Sigmoid colon (tissue), 6 donors: ENCODE measurements at regions not wholly inside any gene's neighbourhood (a gene's known extent, or its start where the extent isn't known, plus 50 kb on each side); places are given as distances from the start of the nearest gene placed in this dataset.

Source experiments
- DNase-seq: peaks from one replicate; pipeline ENCODE4 v3.0.0-alpha.2; 2019
- H3K27ac ChIP-seq, 4 donors: fragments of 200-600 bp; sonication (generic); one replicate each; pipeline ENCODE4 v1.5.1; 2016 to 2019; ENCODE audit warnings: mild to moderate bottlenecking in 1 of 4
- H3K27me3 ChIP-seq, 3 donors: fragments of 200-600 bp; sonication (generic); one replicate each; pipeline ENCODE4 v1.5.1; 2019; ENCODE audit warnings: mild to moderate bottlenecking in 1 of 3
- H3K36me3 ChIP-seq, 4 donors: fragments of 200-600 bp; sonication (generic); one replicate each; pipeline ENCODE4 v1.5.1; 2016 to 2019
- H3K4me1 ChIP-seq, 4 donors: fragments of 200-600 bp; sonication (generic); one replicate each; pipeline ENCODE4 v1.5.1; 2017 to 2019
- H3K4me3 ChIP-seq, 4 donors: fragments of 200-600 bp; sonication (generic); one replicate each; pipeline ENCODE4 v1.5.1; 2017 to 2019; ENCODE audit warnings: mild to moderate bottlenecking in 2 of 4, moderate library complexity in 1 of 4
- H3K9me3 ChIP-seq, 4 donors: fragments of 200-600 bp in 3 of 4; sonication (generic) in 3 of 4; one replicate each; pipeline versions ENCODE4 v1.5.1 to v1.6.1; 2013 to 2019
- EP300 ChIP-seq, 4 donors: sonication (generic); formaldehyde crosslinking; IDR thresholded peaks; one replicate each; pipeline ENCODE4 v1.6.1; 2017; ENCODE audit warnings: antibody characterized with exemption in 4 of 4
- POLR2A ChIP-seq, 2 donors: fragments of 450-650 bp; IDR thresholded peaks; one replicate each; pipeline ENCODE4 v1.6.1; 2016; ENCODE audit warnings: antibody characterized with exemption in 2 of 2, mild to moderate bottlenecking in 2 of 2, moderate library complexity in 2 of 2
- POLR2AphosphoS5 ChIP-seq, 4 donors: sonication (generic); formaldehyde crosslinking; IDR thresholded peaks; one replicate each; pipeline ENCODE4 v1.6.1; 2017; ENCODE audit warnings: antibody characterized with exemption in 4 of 4
- WGBS, 2 donors: extraction: QIAGEN DNeasy Blood & Tissue Kit; methylation state at CpG; one replicate each; pipeline ENCODE4 v1.1.7; 2013; 5-methylcytosine and 5-hydroxymethylcytosine counted together
- intact Hi-C: fragments of 100-400 bp; cut with DNase I; formaldehyde crosslinking; loops from one replicate; pipeline ENCODE4 v1.15.1; 2023
- TF ChIP-seq, protein P1 (sequence below), 4 experiments: fragments of 450-650 bp in 3 of 4; fragments of 200-600 bp in 1 of 4; IDR thresholded peaks; one replicate each; pipeline ENCODE4 v1.5.1; 2016 to 2019; ENCODE audit warnings: antibody characterized with exemption in 4 of 4, mild to moderate bottlenecking in 3 of 4, moderate library complexity in 2 of 4
- donor health status: healthy with polysubstance abuse.
- donor health status: healthy.

DNA sequence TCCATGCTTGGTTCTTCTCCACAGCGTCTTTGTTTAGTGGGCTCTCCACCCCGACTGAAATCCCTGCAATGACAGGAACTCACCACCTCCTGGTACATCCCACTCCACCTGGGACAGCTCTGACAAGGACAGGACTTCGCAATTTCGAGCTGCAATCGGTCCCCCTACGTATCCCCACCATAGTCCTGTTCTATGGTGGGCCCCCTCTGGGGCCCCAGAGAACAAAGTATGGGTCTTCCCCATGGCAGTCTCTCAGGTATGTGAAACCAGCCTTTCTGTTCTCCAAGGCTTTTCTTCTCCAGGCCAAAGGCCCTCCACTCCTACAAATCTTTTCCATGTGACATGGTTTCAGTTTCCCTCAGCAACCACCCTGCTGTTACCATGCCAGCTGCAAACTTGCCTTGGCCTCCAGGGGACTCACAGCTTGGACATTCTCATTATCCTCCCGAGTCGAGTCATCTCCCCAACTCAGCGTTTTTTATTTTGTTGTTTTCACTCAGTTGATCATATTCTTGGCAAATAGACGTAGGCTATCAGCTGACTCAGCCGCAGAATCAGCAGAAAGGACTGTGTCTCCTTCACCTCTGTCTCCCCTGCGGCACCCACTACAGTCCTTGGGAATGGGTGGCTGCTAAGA is 233.3 kb downstream of the OPA1 start:
- DNase-seq, result no peak
- H3K27me3 ChIP-seq, result no peaks in the 10 kb centered on the region
- no peaks in the 10 kb centered on the region for H3K9me3 ChIP-seq
- no peaks in the 10 kb centered on the region for H3K4me1 ChIP-seq
- H3K36me3 ChIP-seq, result no peaks in the 10 kb centered on the region
- no peak overlapping the region for H3K27ac ChIP-seq
- TF ChIP-seq POLR2AphosphoS5 (IDR thresholded peaks at IDR 0.05) (no peak), POLR2A (IDR thresholded peaks at IDR 0.05) (no peak), EP300 (IDR thresholded peaks at IDR 0.05) (no peak)
- TF ChIP-seq, protein P1, sequence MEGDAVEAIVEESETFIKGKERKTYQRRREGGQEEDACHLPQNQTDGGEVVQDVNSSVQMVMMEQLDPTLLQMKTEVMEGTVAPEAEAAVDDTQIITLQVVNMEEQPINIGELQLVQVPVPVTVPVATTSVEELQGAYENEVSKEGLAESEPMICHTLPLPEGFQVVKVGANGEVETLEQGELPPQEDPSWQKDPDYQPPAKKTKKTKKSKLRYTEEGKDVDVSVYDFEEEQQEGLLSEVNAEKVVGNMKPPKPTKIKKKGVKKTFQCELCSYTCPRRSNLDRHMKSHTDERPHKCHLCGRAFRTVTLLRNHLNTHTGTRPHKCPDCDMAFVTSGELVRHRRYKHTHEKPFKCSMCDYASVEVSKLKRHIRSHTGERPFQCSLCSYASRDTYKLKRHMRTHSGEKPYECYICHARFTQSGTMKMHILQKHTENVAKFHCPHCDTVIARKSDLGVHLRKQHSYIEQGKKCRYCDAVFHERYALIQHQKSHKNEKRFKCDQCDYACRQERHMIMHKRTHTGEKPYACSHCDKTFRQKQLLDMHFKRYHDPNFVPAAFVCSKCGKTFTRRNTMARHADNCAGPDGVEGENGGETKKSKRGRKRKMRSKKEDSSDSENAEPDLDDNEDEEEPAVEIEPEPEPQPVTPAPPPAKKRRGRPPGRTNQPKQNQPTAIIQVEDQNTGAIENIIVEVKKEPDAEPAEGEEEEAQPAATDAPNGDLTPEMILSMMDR (IDR thresholded peaks at IDR 0.05), result no peak
- no peak overlapping the region for H3K4me3 ChIP-seq
- intact Hi-C loops, result no loop called here
- 80% methylated on average over 12 of the region's 12 CpGs for WGBS, 2 donors

DNA sequence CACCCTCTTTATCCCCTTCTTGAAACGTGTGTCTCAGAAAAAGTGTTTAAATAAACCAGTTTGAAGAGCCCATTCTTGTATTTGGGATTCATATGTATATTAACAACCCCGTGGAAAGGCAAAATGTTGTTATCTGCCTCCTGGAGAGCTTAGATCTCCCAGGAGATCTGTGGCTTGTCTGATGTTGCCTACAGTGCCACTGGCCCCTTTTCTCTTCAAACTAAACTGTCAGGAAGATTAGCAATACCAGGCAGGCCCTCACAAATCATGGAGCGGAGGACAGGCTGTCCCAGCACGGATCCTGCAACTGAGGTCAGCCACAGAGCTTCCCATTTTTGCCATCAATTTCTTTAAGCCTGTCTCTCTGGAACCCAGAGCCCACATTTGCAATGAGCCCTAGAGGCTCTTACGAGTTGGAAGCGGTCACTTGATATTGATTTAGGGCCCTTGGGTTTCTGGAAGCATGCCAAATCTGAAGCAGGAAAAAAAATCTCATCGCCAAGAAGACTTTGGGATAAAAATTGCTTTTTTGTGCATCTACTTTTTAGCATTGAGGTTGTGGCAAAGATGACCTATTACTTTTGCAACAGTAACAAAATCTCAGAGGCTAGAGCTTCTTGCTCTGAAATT is 234.1 kb downstream of the OPA1 start:
- Histone ChIP-seq H3K27me3 (no peaks in the 10 kb centered on the region), H3K4me1 (peaks cover 0 to 5% (median 0%) of the 10 kb centered on the region in 4 donors), H3K27ac (no peak overlapping the region), H3K4me3 (no peak overlapping the region), H3K9me3 (no peaks in the 10 kb centered on the region), H3K36me3 (no peaks in the 10 kb centered on the region)
- no peak for DNase-seq
- TF ChIP-seq POLR2A (IDR thresholded peaks at IDR 0.05), result no peak
- TF ChIP-seq, protein P1 (IDR thresholded peaks at IDR 0.05), result no peak
- no peak for TF ChIP-seq POLR2AphosphoS5 (IDR thresholded peaks at IDR 0.05)
- no peak for TF ChIP-seq EP300 (IDR thresholded peaks at IDR 0.05)
- WGBS, 2 donors, result 79 to 83% methylated on average over 7 of the region's 7 CpGs
- intact Hi-C loops, result no loop called here

DNA sequence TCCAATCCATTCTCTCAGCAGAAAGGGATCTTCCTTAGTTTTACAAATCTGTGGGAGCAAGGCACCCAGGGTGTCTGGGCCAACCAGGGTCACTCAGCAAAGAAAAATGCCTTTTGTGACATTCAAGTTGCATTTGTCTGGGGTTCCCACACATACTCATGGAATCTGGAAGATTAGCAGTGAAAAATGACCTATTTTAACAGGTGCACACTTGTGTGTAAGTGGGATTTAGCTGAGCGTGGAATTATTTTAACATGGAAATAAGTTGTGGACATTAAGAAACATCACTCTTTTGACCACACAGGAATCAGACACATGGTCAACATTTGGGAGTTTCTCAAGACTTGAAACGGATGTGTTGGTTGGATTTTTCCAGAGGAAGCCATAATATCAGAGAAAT is 234.9 kb downstream of the OPA1 start:
- no peak for DNase-seq
- intact Hi-C loops, result no loop called here

DNA sequence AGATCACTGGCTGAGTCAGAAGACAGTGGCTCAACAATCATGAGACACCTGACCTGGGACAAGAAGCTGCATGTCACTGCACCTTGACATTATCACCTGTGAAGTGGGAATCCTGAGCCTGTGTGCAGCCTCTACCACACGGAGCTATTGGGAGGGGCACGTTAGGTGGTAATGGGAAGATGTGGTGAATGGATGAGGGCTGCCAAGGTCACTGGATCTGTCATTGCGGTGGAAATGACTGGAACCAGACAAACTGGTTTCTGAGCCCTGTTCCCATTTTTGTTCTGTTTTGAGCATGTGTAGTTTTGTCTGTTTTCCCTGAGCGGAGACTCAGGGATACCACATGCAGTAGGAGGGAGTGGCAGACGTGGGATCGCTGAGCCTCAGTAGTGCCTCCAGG is 235.5 kb downstream of the OPA1 start:
- 25 to 73% methylated on average over 6 of the region's 6 CpGs for WGBS, 2 donors
- intact Hi-C loops, result no loop called here
- Histone ChIP-seq H3K4me1 (peaks cover 0 to 18% (median 5%) of the 10 kb centered on the region in 4 donors), H3K36me3 (no peaks in the 10 kb centered on the region), H3K9me3 (no peaks in the 10 kb centered on the region), H3K27ac (no peak overlapping the region), H3K27me3 (no peaks in the 10 kb centered on the region), H3K4me3 (no peak overlapping the region)
- TF ChIP-seq EP300 (IDR thresholded peaks at IDR 0.05), result no peak
- no peak for DNase-seq

More for the DNA sequence above, 234.9 kb downstream of the OPA1 start:
- no peak overlapping the region for H3K27ac ChIP-seq
- no peaks in the 10 kb centered on the region for H3K36me3 ChIP-seq
- TF ChIP-seq, protein P1 (IDR thresholded peaks at IDR 0.05), result no peak
- H3K27me3 ChIP-seq, result no peaks in the 10 kb centered on the region
- peaks cover 0 to 12% (median under 1%) of the 10 kb centered on the region in 4 donors for H3K4me1 ChIP-seq
- no peaks in the 10 kb centered on the region for H3K9me3 ChIP-seq
- WGBS, 2 donors, result 79 to 80% methylated on average over 2 of the region's 2 CpGs
- no peak overlapping the region for H3K4me3 ChIP-seq

DNA sequence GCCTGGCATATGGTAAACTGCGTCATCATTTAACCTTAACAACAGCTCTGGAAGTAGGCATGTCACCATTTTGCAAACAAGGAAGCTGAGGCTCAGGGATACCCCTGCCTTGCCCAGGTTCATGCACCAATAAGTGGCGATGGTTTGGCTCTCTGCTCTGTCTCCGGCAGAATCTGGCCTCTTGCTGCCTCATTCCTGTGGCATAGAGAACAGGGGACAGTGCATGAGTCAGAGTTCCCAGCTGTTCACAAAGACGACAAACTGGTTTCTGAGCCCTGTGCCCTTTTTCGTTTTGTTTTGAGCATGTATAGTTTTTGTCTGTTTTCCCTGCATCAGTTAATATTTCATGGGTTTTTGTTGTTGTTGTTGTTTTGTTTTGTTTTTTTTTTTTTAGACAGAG is 236.8 kb downstream of the OPA1 start:
- no peak for DNase-seq
- TF ChIP-seq, protein P1 (IDR thresholded peaks at IDR 0.05), result no peak
- TF ChIP-seq POLR2A (IDR thresholded peaks at IDR 0.05), result no peak
- no peak for TF ChIP-seq POLR2AphosphoS5 (IDR thresholded peaks at IDR 0.05)
- Histone ChIP-seq H3K4me3 (no peak overlapping the region), H3K27me3 (no peaks in the 10 kb centered on the region), H3K9me3 (no peaks in the 10 kb centered on the region), H3K36me3 (no peaks in the 10 kb centered on the region), H3K4me1 (peaks cover 0 to 18% (median 5%) of the 10 kb centered on the region in 4 donors), H3K27ac (no peak overlapping the region)
- 32 to 71% methylated on average over 5 of the region's 5 CpGs for WGBS, 2 donors
- intact Hi-C loops, result no loop called here
